ENCODE measurements at regions not wholly inside any gene's neighbourhood (a gene's known extent, or its start where the extent isn't known, plus 50 kb on each side); places are given as distances from the start of the nearest gene placed in this dataset.

DNA sequence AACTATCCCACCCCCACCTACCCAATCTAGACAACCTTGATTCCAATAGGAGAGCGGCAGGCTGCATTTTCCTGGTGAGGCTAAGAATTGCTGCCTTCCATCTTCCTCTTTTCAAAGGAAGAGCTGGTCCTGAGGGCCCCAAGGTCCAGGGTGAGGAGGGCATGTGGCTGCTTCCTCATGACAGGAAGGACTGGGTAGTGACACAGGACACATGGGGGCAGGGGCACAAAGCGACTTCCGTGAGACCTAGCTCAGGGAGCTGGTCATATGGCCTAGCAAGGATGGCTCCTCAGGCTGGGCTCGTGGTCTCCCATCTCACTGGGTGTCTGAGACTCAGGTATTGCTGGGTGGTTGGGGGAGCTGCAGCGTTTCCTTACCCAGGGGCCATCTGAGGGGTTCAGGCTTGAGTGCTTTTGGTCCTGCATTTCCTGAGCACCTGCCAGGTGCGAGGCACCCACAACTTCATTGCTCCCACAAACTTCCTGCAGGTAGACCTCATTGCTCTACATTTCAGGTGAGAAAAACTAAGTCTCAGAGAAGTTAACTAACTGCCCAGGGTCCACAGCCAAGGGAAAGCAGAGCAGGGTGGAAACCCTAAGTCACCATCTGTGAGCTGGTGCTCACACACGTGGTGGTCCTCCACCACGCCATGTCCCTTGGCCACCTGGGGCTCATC lies 160.0 kb upstream of the TLE3 start:
- Histone ChIP-seq H3K9me3 (ENCODE audit: control insufficient read depth, insufficient read depth, low read length) (peaks cover 5% of the 10 kb centered on the region; the same call in 1 of the 2 replicates), H3K23ac (ENCODE audit: low read depth, low read length) (no peak overlapping the region), H2BK15ac (ENCODE audit: low read depth, low read length) (no peak overlapping the region), H3K14ac (replicated peaks; ENCODE audit: low read depth, low read length) (no peak overlapping the region), H3K4me3 (ENCODE audit: insufficient read depth, low read depth, low read length) (no peak overlapping the region), H3K18ac (ENCODE audit: low read depth, low read length) (no peak overlapping the region), H3K27ac (ENCODE audit: insufficient read depth, low read length) (no peak overlapping the region), H3K79me1 (ENCODE audit: low read depth in 1 of 2, low read length in 2 of 2) (no peaks in the 10 kb centered on the region), H3K4ac (ENCODE audit: low read depth, low read length) (no peak overlapping the region), H4K5ac (ENCODE audit: low read depth, low read length) (no peak overlapping the region), H3K27me3 (ENCODE audit: control insufficient read depth, insufficient read depth, low read length) (peaks cover 41% of the 10 kb centered on the region; the same call in 1 of the 2 replicates), H3K9me1 (ENCODE audit: insufficient read depth, low read length) (no peaks in the 10 kb centered on the region), H2BK5ac (ENCODE audit: low read depth, low read length, poor library complexity, severe bottlenecking) (no peak overlapping the region), H2AK5ac (ENCODE audit: low read depth, low read length) (no peak overlapping the region), H3K9ac (ENCODE audit: low read depth, low read length) (no peak overlapping the region), H2BK120ac (ENCODE audit: low read depth, low read length) (no peak overlapping the region), H3K4me2 (ENCODE audit: low read depth, low read length) (no peak overlapping the region), H2AK9ac (replicated peaks; ENCODE audit: low read depth, low read length, poor library complexity) (no peak overlapping the region), H4K20me1 (ENCODE audit: insufficient read depth, low read length) (no peaks in the 10 kb centered on the region), H2BK20ac (ENCODE audit: low read depth, low read length) (no peak overlapping the region), H4K91ac (ENCODE audit: insufficient read depth, low read depth, low read length) (no peak overlapping the region), H3K4me1 (ENCODE audit: control insufficient read depth, insufficient read depth, low read length) (peaks cover 2% of the 10 kb centered on the region; the same call in 1 of the 2 replicates), H3K36me3 (ENCODE audit: control insufficient read depth, insufficient read depth, low read length) (no peaks in the 10 kb centered on the region), H2AFZ (replicated peaks; ENCODE audit: low read length, poor library complexity) (no peak overlapping the region), H4K8ac (ENCODE audit: low read depth in 2 of 2, low read length in 2 of 2) (no peak overlapping the region), H3K56ac (ENCODE audit: extremely low read depth, insufficient read depth, low read length) (no peak overlapping the region)
- DNase-seq (no peak), ATAC-seq (ENCODE audit: low read depth) (no peak)
- intact Hi-C loops (cut with micrococcal nuclease) (no loop called here), in situ Hi-C loops (cut with MboI; ENCODE audit: low sequenced_read_pairs) (no loop called here), dilution Hi-C loops (cut with HindIII; ENCODE audit: low sequenced_read_pairs, unreplicated experiment) (no loop called here)
- ChIA-PET CTCF (no interaction called here), POLR2A (ENCODE audit: unreplicated experiment) (no interaction called here)
- 80% methylated on average over 1 of the region's 8 CpGs; no CpG with 5 or more reads in 1 of the 2 experiments for WGBS, 2 experiments (ENCODE audit: extremely low coverage in 2 of 2, insufficient read length in 1 of 2)
- no TSS peak for BruUV-seq (replicated peaks)
- TF ChIP-seq CHD1 (IDR thresholded peaks at IDR 0.05; ENCODE audit: low read depth, low read length) (no peak), BHLHE40 (IDR thresholded peaks at IDR 0.05; ENCODE audit: low read depth, low read length) (no peak), RFX5 (IDR thresholded peaks at IDR 0.05; ENCODE audit: low read depth, low read length) (no peak)
